ENCODE measurements at regions not wholly inside any gene's neighbourhood (a gene's known extent, or its start where the extent isn't known, plus 50 kb on each side); places are given as distances from the start of the nearest gene placed in this dataset.

DNA sequence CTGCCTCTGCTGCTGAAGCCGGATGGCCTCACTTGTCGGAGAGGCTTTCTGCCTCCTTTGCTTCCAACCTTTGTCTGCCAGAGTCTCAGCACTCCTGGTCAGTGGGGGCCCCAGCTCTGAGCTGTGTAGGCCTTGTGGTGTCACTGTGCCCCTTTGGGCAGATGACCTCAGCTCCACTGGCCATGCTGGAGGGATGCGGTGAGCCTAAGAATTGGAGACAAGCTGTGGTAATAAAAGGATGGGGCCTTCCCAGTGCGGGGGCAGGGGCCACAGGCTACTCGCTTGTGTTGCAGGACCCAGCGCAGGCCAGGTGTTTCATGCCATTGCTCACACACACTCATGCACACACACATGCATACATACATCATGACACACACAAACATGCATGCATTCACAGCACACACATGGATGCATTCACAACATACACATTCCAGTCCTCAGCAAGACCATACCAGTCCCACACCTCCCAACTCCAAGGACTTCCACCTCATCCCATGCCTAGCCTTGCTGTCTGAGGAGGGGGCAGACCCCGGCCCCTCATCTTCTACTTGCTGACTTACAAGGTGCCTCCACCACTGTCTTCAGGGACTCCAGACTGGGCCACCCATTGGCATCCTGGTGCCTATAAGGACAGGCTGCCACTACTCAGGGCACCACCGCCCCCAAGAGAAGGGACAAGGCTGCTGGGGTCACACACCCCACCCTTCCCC is 237.7 kb downstream of the SYK start:
- H3K27me3 ChIP-seq (ENCODE audit: control insufficient read depth, insufficient read depth, low read length): no peaks in the 10 kb centered on the region

DNA sequence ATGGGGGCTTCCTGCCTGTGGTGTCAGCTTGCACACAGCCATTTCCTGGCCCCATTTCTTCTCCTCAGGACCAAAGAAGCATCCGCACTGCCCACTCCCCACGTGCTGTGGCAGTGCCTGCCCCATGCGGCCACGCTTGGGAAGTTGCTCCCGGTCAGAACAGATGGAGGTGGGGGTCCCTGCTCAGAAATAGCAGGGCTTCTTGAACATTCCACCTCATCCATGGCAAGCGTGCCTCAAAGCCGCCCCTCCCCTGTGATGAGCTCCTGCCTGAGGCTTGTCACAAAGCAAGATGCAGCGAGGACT is 238.2 kb downstream of the SYK start:
- ChIA-PET POLR2A (no interaction called here), CTCF (no interaction called here)
- Histone ChIP-seq H3K36me3 (ENCODE audit: control insufficient read depth, insufficient read depth, low read length) (no peaks in the 10 kb centered on the region), H3K4me3 (ENCODE audit: low read depth, low read length) (no peak overlapping the region), H3K27me3 (ENCODE audit: control insufficient read depth, insufficient read depth, low read length) (no peaks in the 10 kb centered on the region)
- no peak for DNase-seq (ENCODE audit: low read depth)
- TF ChIP-seq CTCF (IDR thresholded peaks at IDR 0.05; ENCODE audit: insufficient read depth, low read depth, low read length): no peak

More for the DNA sequence above, 237.7 kb downstream of the SYK start:
- H3K4me3 ChIP-seq (ENCODE audit: low read depth, low read length): no peak overlapping the region
- DNase-seq (ENCODE audit: low read depth): no peak
- ChIA-PET POLR2A (no interaction called here), CTCF (interaction anchor here (2.9 kb wide), 1 partner anchor 387 kb away, joined by 17 read pairs; no protein-coding TSS in a partner anchor)
- TF ChIP-seq CTCF (IDR thresholded peaks at IDR 0.05; ENCODE audit: insufficient read depth, low read depth, low read length): no peak
- H3K36me3 ChIP-seq (ENCODE audit: control insufficient read depth, insufficient read depth, low read length): no peaks in the 10 kb centered on the region

DNA sequence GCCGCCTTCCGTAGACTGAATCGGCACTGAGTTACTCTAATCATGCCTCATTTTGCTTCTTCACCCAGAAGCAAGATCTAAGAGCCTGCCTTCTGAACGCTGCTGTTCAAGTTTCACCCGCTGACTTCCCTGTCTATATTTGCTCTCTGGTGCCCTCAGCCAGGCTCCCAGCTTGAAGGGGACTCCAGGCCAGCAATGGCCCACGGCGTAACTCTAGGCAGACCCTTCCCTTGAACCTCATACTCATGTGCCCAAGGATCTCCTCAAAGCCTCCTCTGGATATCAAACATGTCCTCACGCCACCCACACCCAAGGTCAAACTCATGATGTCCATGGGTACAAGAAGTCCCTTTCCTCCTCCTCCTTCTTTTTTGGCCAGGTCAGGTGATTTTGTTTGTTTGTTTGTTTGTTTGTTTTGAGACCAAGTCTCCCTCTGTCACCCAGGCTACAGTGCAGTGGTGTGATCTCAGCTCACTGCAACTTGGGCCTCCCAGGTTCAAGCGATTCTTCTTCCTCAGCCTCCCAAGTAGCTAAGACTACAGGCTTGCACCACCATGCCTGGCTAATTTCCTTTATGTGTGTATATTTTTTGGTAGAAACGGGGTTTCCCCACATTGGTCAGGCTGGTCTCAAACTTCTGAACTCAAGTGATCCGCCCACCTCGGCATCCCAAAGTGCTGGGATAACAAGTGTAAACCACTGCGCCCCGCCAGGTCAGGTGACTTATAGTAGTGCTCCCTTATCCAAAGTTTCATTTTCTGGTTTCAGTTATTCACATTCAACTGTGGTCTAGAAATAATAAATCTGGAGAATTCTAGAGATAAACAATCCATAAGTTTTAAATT is 239.0 kb downstream of the SYK start:
- Histone ChIP-seq H3K36me3 (ENCODE audit: control insufficient read depth, insufficient read depth, low read length) (no peaks in the 10 kb centered on the region), H3K4me3 (ENCODE audit: low read depth, low read length) (no peak overlapping the region), H3K27me3 (ENCODE audit: control insufficient read depth, insufficient read depth, low read length) (no peaks in the 10 kb centered on the region)
- no peak for DNase-seq (ENCODE audit: low read depth)
- TF ChIP-seq CTCF (IDR thresholded peaks at IDR 0.05; ENCODE audit: insufficient read depth, low read depth, low read length): no peak
- CTCF ChIA-PET: interaction anchor here (1.0 kb wide), 1 partner anchor 126 kb away, joined by 3 read pairs; no protein-coding TSS in a partner anchor
- POLR2A ChIA-PET: no interaction called here

- no peak for TF ChIP-seq CTCF (IDR thresholded peaks at IDR 0.05; ENCODE audit: insufficient read depth, low read depth, low read length)
- Histone ChIP-seq H3K36me3 (ENCODE audit: control insufficient read depth, insufficient read depth, low read length) (no peaks in the 10 kb centered on the region), H3K27me3 (ENCODE audit: control insufficient read depth, insufficient read depth, low read length) (no peaks in the 10 kb centered on the region), H3K4me3 (ENCODE audit: low read depth, low read length) (no peak overlapping the region)
- ChIA-PET CTCF (interaction anchor here (0.9 to 1.1 kb wide), 2 partner anchors 21 to 384 kb away, joined by 4 read pairs; no protein-coding TSS in a partner anchor), POLR2A (no interaction called here)
- no peak for DNase-seq (ENCODE audit: low read depth)
Measured at GRCh38 chr9:91042024-91042423, 240.4 kb downstream of the SYK start.

GRCh38 chr9:91042541-91042940 is 240.9 kb downstream of the SYK start:
- ChIA-PET POLR2A (no interaction called here), CTCF (interaction anchor here (0.9 to 1.1 kb wide), 2 partner anchors 22 to 384 kb away, joined by 4 read pairs; no protein-coding TSS in a partner anchor)
- no peaks in the 10 kb centered on the region for H3K27me3 ChIP-seq (ENCODE audit: control insufficient read depth, insufficient read depth, low read length)

More at GRCh38 chr9:91042541-91042940, 240.9 kb downstream of the SYK start:
- H3K4me3 ChIP-seq (ENCODE audit: low read depth, low read length): no peak overlapping the region
- H3K36me3 ChIP-seq (ENCODE audit: control insufficient read depth, insufficient read depth, low read length): no peaks in the 10 kb centered on the region
- TF ChIP-seq CTCF (IDR thresholded peaks at IDR 0.05; ENCODE audit: insufficient read depth, low read depth, low read length): no peak
- no peak for DNase-seq (ENCODE audit: low read depth)
